ENCODE measurements at regions not wholly inside any gene's neighbourhood (a gene's known extent, or its start where the extent isn't known, plus 50 kb on each side); places are given as distances from the start of the nearest gene placed in this dataset.

- no peak for DNase-seq (ENCODE audit: low read depth in 2 of 3, low spot score in 2 of 3)
These were observed 819.9 kb downstream of the FAM181B start for GRCh38 chr11:81913793-81914192.

- DNase-seq (ENCODE audit: low read depth in 2 of 3, low spot score in 2 of 3): no peak
These were observed 825.7 kb downstream of the FAM181B start for GRCh38 chr11:81907996-81908395.

- DNase-seq (ENCODE audit: low read depth in 2 of 3, low spot score in 2 of 3): peak in 1 of 3 donors; percentile 9
These were observed 834.5 kb downstream of the FAM181B start for GRCh38 chr11:81899156-81899555.

- no peak for DNase-seq (ENCODE audit: low read depth in 2 of 3, low spot score in 2 of 3)
These were observed 836.0 kb downstream of the FAM181B start for GRCh38 chr11:81897639-81898038.

- DNase-seq (ENCODE audit: low read depth in 2 of 3, low spot score in 2 of 3): no peak
These were observed 838.4 kb downstream of the FAM181B start for GRCh38 chr11:81895258-81895657.

GRCh38 chr11:81892770-81893635 lies 840.7 kb downstream of the FAM181B start:
- no peak for DNase-seq (ENCODE audit: low read depth in 2 of 3, low spot score in 2 of 3)

GRCh38 chr11:81888391-81888790 lies 845.3 kb downstream of the FAM181B start:
- DNase-seq (ENCODE audit: low read depth in 2 of 3, low spot score in 2 of 3): no peak

GRCh38 chr11:81887671-81888070 lies 846.0 kb downstream of the FAM181B start:
- DNase-seq (ENCODE audit: low read depth in 2 of 3, low spot score in 2 of 3): no peak

GRCh38 chr11:81886406-81887075 lies 847.1 kb downstream of the FAM181B start:
- no peak for DNase-seq (ENCODE audit: low read depth in 2 of 3, low spot score in 2 of 3)

GRCh38 chr11:81874635-81875034 lies 859.0 kb downstream of the FAM181B start:
- peak in 1 of 3 donors; percentile 1 for DNase-seq (ENCODE audit: low read depth in 2 of 3, low spot score in 2 of 3)

- DNase-seq (ENCODE audit: low read depth in 2 of 3, low spot score in 2 of 3): no peak
These were observed 862.8 kb downstream of the FAM181B start for GRCh38 chr11:81870815-81871214.

GRCh38 chr11:81870066-81870412 lies 863.6 kb downstream of the FAM181B start:
- no peak for DNase-seq (ENCODE audit: low read depth in 2 of 3, low spot score in 2 of 3)

- peak; percentile 67 to 93 (median 85) for DNase-seq (ENCODE audit: low read depth in 2 of 3, low spot score in 2 of 3)
These were observed 864.2 kb downstream of the FAM181B start for GRCh38 chr11:81869351-81870065.

- DNase-seq (ENCODE audit: low read depth in 2 of 3, low spot score in 2 of 3): no peak
These were observed 866.8 kb downstream of the FAM181B start for GRCh38 chr11:81866896-81867295.

GRCh38 chr11:81857386-81857785 lies 876.3 kb downstream of the FAM181B start:
- no peak for DNase-seq (ENCODE audit: low read depth in 2 of 3, low spot score in 2 of 3)

- DNase-seq (ENCODE audit: low read depth in 2 of 3, low spot score in 2 of 3): no peak
These were observed 879.9 kb downstream of the FAM181B start for GRCh38 chr11:81853791-81854190.

GRCh38 chr11:81852896-81853295 lies 880.8 kb downstream of the FAM181B start:
- DNase-seq (ENCODE audit: low read depth in 2 of 3, low spot score in 2 of 3): no peak

- no peak for DNase-seq (ENCODE audit: low read depth in 2 of 3, low spot score in 2 of 3)
These were observed 893.3 kb downstream of the FAM181B start for GRCh38 chr11:81840380-81840779.

GRCh38 chr11:81839976-81840375 lies 893.7 kb downstream of the FAM181B start:
- DNase-seq (ENCODE audit: low read depth in 2 of 3, low spot score in 2 of 3): no peak

GRCh38 chr11:81839016-81839415 lies 894.6 kb downstream of the FAM181B start:
- DNase-seq (ENCODE audit: low read depth in 2 of 3, low spot score in 2 of 3): no peak

GRCh38 chr11:81829976-81830375 lies 903.7 kb downstream of the FAM181B start:
- DNase-seq (ENCODE audit: low read depth in 2 of 3, low spot score in 2 of 3): no peak

Data from hematopoietic multipotent progenitor cell (in vitro differentiated cells).